ENCODE measurements at regions not wholly inside any gene's neighbourhood (a gene's known extent, or its start where the extent isn't known, plus 50 kb on each side); places are given as distances from the start of the nearest gene placed in this dataset.
A peak's percentile ranks its signal among the peaks of the same experiment; 100 is the strongest.
"Not testable (repeated sequence)": the region's sequence is repeated elsewhere in the genome, so short reads cannot be mapped to it uniquely, and the experiment has no call there.

- intact Hi-C loops (cut with DNase I, micrococcal nuclease), result no loop called here
- ChIA-PET POLR2A (no interaction called here), CTCF (interaction anchor here (0.7 to 1.7 kb wide), 3 partner anchors 24 to 58 kb away, joined by 3 to 4 read pairs (median 3); no protein-coding TSS in a partner anchor)
- no peak overlapping the region for H3K4me3 Mint-ChIP-seq
- H3K9me3 Mint-ChIP-seq (ENCODE audit: low read depth), result no peaks in the 10 kb centered on the region
- peaks cover 5% of the 10 kb centered on the region for H3K4me1 Mint-ChIP-seq
- H3K27ac Mint-ChIP-seq, result no peak overlapping the region
- DNase-seq, result no peak
- ATAC-seq, result no peak
- no peaks in the 10 kb centered on the region for H3K36me3 Mint-ChIP-seq (ENCODE audit: low read depth)
- peaks cover 46% of the 10 kb centered on the region for H3K27me3 Mint-ChIP-seq
These were observed 80.9 kb downstream of the NENF start for GRCh38 chr1:212513586-212513985.

- DNase-seq (peak; percentile 49), ATAC-seq (peak; percentile 44)
- Mint-ChIP-seq H3K4me3 (no peak overlapping the region), H3K36me3 (ENCODE audit: low read depth) (no peaks in the 10 kb centered on the region), H3K27me3 (peaks cover 46% of the 10 kb centered on the region), H3K9me3 (ENCODE audit: low read depth) (no peaks in the 10 kb centered on the region), H3K4me1 (peaks cover 5% of the 10 kb centered on the region), H3K27ac (no peak overlapping the region)
- intact Hi-C loops (cut with DNase I, micrococcal nuclease), result no loop called here
- ChIA-PET CTCF (interaction anchor here (0.7 to 1.7 kb wide), 3 partner anchors 25 to 58 kb away, joined by 3 to 4 read pairs (median 3); no protein-coding TSS in a partner anchor), POLR2A (no interaction called here)
These were observed 81.4 kb downstream of the NENF start for GRCh38 chr1:212514056-212514614.

GRCh38 chr1:212514782-212515181 lies 82.1 kb downstream of the NENF start:
- intact Hi-C loops (cut with DNase I, micrococcal nuclease), result no loop called here
- ChIA-PET CTCF (interaction anchor here (0.6 to 1.2 kb wide), 2 partner anchors 26 to 745 kb away, joined by 3 read pairs; no protein-coding TSS in a partner anchor), POLR2A (no interaction called here)
- Mint-ChIP-seq H3K4me1 (peaks cover 5% of the 10 kb centered on the region), H3K4me3 (no peak overlapping the region), H3K9me3 (ENCODE audit: low read depth) (no peaks in the 10 kb centered on the region), H3K27me3 (peaks cover 44% of the 10 kb centered on the region), H3K27ac (no peak overlapping the region), H3K36me3 (ENCODE audit: low read depth) (no peaks in the 10 kb centered on the region)
- DNase-seq (no peak), ATAC-seq (no peak)

GRCh38 chr1:212515329-212515760 lies 82.6 kb downstream of the NENF start:
- H3K4me3 Mint-ChIP-seq, result no peak overlapping the region
- no peaks in the 10 kb centered on the region for H3K9me3 Mint-ChIP-seq (ENCODE audit: low read depth)
- no peak for DNase-seq
- peaks cover 5% of the 10 kb centered on the region for H3K4me1 Mint-ChIP-seq
- H3K27ac Mint-ChIP-seq, result no peak overlapping the region
- no peaks in the 10 kb centered on the region for H3K36me3 Mint-ChIP-seq (ENCODE audit: low read depth)
- ChIA-PET POLR2A (no interaction called here), CTCF (interaction anchor here (0.6 kb wide), 2 partner anchors 16 to 744 kb away, joined by 3 read pairs; no protein-coding TSS in a partner anchor)
- intact Hi-C loops (cut with DNase I, micrococcal nuclease), result no loop called here
- no peak for ATAC-seq
- H3K27me3 Mint-ChIP-seq, result peaks cover 41% of the 10 kb centered on the region

GRCh38 chr1:212516012-212516411 lies 83.3 kb downstream of the NENF start:
- H3K36me3 Mint-ChIP-seq (ENCODE audit: low read depth); ATAC-seq; H3K9me3 Mint-ChIP-seq (ENCODE audit: low read depth); DNase-seq; H3K27ac Mint-ChIP-seq; POLR2A ChIA-PET; intact Hi-C loops (cut with DNase I, micrococcal nuclease); H3K4me3 Mint-ChIP-seq; H3K4me1 Mint-ChIP-seq: not testable (repeated sequence)
- peaks cover 38% of the 10 kb centered on the region for H3K27me3 Mint-ChIP-seq
- CTCF ChIA-PET, result interaction anchor here (0.6 kb wide), 1 partner anchor 17 kb away, joined by 3 read pairs; no protein-coding TSS in a partner anchor

GRCh38 chr1:212518188-212519054 lies 85.7 kb downstream of the NENF start:
- CTCF ChIA-PET, result interaction anchor here (1.1 to 1.5 kb wide), 2 partner anchors 41 to 63 kb away, joined by 3 read pairs; no protein-coding TSS in a partner anchor
- intact Hi-C loops (cut with DNase I, micrococcal nuclease), result no loop called here
- POLR2A ChIA-PET, result interaction anchor here (0.6 kb wide), 1 partner anchor 650 kb away, joined by 3 read pairs; no protein-coding TSS in a partner anchor
- no peak for DNase-seq
- Mint-ChIP-seq H3K27me3 (peaks cover 33% of the 10 kb centered on the region), H3K9me3 (ENCODE audit: low read depth) (no peaks in the 10 kb centered on the region), H3K27ac (no peak overlapping the region), H3K4me1 (peaks cover 3% of the 10 kb centered on the region), H3K36me3 (ENCODE audit: low read depth) (no peaks in the 10 kb centered on the region), H3K4me3 (no peak overlapping the region)
- ATAC-seq, result no peak

- H3K4me1 Mint-ChIP-seq, result peaks cover 2% of the 10 kb centered on the region
- ATAC-seq, result no peak
- no peak overlapping the region for H3K4me3 Mint-ChIP-seq
- ChIA-PET POLR2A (interaction anchor here (0.5 to 0.6 kb wide), 2 partner anchors 321 to 651 kb away, joined by 3 to 4 read pairs; no protein-coding TSS in a partner anchor), CTCF (interaction anchor here (0.5 to 1.5 kb wide), 6 partner anchors 10 to 584 kb away, joined by 3 to 8 read pairs (median 3); no protein-coding TSS in a partner anchor)
- intact Hi-C loops (cut with DNase I, micrococcal nuclease), result no loop called here
- H3K27ac Mint-ChIP-seq, result no peak overlapping the region
- no peaks in the 10 kb centered on the region for H3K36me3 Mint-ChIP-seq (ENCODE audit: low read depth)
- DNase-seq, result no peak
- H3K9me3 Mint-ChIP-seq (ENCODE audit: low read depth), result no peaks in the 10 kb centered on the region
- peaks cover 29% of the 10 kb centered on the region for H3K27me3 Mint-ChIP-seq
These were observed 86.4 kb downstream of the NENF start for GRCh38 chr1:212519131-212519530.

- no peak for ATAC-seq
- H3K27ac Mint-ChIP-seq, result no peak overlapping the region
These were observed 87.6 kb downstream of the NENF start for GRCh38 chr1:212520299-212520698.

GRCh38 chr1:212520746-212521145 lies 87.8 kb upstream of the ATF3 start:
- ChIA-PET CTCF (interaction anchor here (0.8 kb wide), 1 partner anchor 62 kb away, joined by 4 read pairs; no protein-coding TSS in a partner anchor), POLR2A (no interaction called here)
- intact Hi-C loops (cut with DNase I, micrococcal nuclease), result no loop called here
- no peak for DNase-seq
- no peaks in the 10 kb centered on the region for H3K4me1 Mint-ChIP-seq
- H3K36me3 Mint-ChIP-seq (ENCODE audit: low read depth), result no peaks in the 10 kb centered on the region
- no peak overlapping the region for H3K4me3 Mint-ChIP-seq
- H3K9me3 Mint-ChIP-seq (ENCODE audit: low read depth), result no peaks in the 10 kb centered on the region
- no peak for ATAC-seq
- peaks cover 22% of the 10 kb centered on the region for H3K27me3 Mint-ChIP-seq
- H3K27ac Mint-ChIP-seq, result no peak overlapping the region

More at GRCh38 chr1:212520299-212520698, 87.6 kb downstream of the NENF start:
- CTCF ChIA-PET, result interaction anchor here (0.8 to 1.5 kb wide), 5 partner anchors 9 to 65 kb away, joined by 3 to 8 read pairs (median 3); no protein-coding TSS in a partner anchor
- intact Hi-C loops (cut with DNase I, micrococcal nuclease), result no loop called here
- no peaks in the 10 kb centered on the region for H3K36me3 Mint-ChIP-seq (ENCODE audit: low read depth)
- no peak for DNase-seq
- H3K4me3 Mint-ChIP-seq, result no peak overlapping the region
- POLR2A ChIA-PET, result no interaction called here
- no peaks in the 10 kb centered on the region for H3K9me3 Mint-ChIP-seq (ENCODE audit: low read depth)
- no peaks in the 10 kb centered on the region for H3K4me1 Mint-ChIP-seq
- H3K27me3 Mint-ChIP-seq, result peaks cover 27% of the 10 kb centered on the region

GRCh38 chr1:212525479-212526110 lies 83.0 kb upstream of the ATF3 start:
- H3K9me3 Mint-ChIP-seq (ENCODE audit: low read depth), result no peaks in the 10 kb centered on the region
- H3K27ac Mint-ChIP-seq, result no peak overlapping the region
- H3K4me1 Mint-ChIP-seq, result no peaks in the 10 kb centered on the region
- intact Hi-C loops (cut with DNase I, micrococcal nuclease), result no loop called here
- CTCF ChIA-PET, result no interaction called here
- DNase-seq (no peak), ATAC-seq (no peak)
- peaks cover 10% of the 10 kb centered on the region for H3K27me3 Mint-ChIP-seq
- POLR2A ChIA-PET, result no interaction called here
- H3K36me3 Mint-ChIP-seq (ENCODE audit: low read depth), result no peaks in the 10 kb centered on the region
- no peak overlapping the region for H3K4me3 Mint-ChIP-seq

- no peak for ATAC-seq
- intact Hi-C loops (cut with DNase I, micrococcal nuclease), result no loop called here
- Mint-ChIP-seq H3K4me1 (no peaks in the 10 kb centered on the region), H3K4me3 (no peak overlapping the region), H3K27me3 (peaks cover 13% of the 10 kb centered on the region), H3K9me3 (ENCODE audit: low read depth) (no peaks in the 10 kb centered on the region), H3K27ac (no peak overlapping the region), H3K36me3 (ENCODE audit: low read depth) (no peaks in the 10 kb centered on the region)
- no peak for DNase-seq
- ChIA-PET CTCF (no interaction called here), POLR2A (no interaction called here)
These were observed 82.5 kb upstream of the ATF3 start for GRCh38 chr1:212526111-212526491.
